ENCODE measurements at regions not wholly inside any gene's neighbourhood (a gene's known extent, or its start where the extent isn't known, plus 50 kb on each side); places are given as distances from the start of the nearest gene placed in this dataset.

- intact Hi-C loops (cut with micrococcal nuclease; ENCODE audit: unreplicated experiment) (no loop called here), in situ Hi-C loops (cut with MboI) (no loop called here)
- Histone ChIP-seq H3K36me3 (ENCODE audit: control insufficient read depth in 2 of 2, insufficient read depth in 2 of 2, low read length in 1 of 2) (no peaks in the 10 kb centered on the region), H3K27me3 (replicated peaks in 1 of 2; ENCODE audit: control insufficient read depth in 2 of 2, insufficient read depth in 2 of 2, low read length in 1 of 2) (no peaks in the 10 kb centered on the region), H3K27ac (ENCODE audit: control insufficient read depth, insufficient read depth) (no peak overlapping the region), H3K4me1 (ENCODE audit: control insufficient read depth, insufficient read depth, low read length) (no peaks in the 10 kb centered on the region), H3K9ac (ENCODE audit: control insufficient read depth, insufficient read depth, low read length) (no peak overlapping the region), H3K4me3 (no peak overlapping the region), H3K4me2 (ENCODE audit: control insufficient read depth, insufficient read depth) (no peak overlapping the region), H3K79me2 (ENCODE audit: control insufficient read depth, insufficient read depth, low read length) (no peaks in the 10 kb centered on the region), H4K20me1 (ENCODE audit: control insufficient read depth, insufficient read depth) (no peaks in the 10 kb centered on the region), H3K9me3 (replicated peaks; ENCODE audit: control insufficient read depth, insufficient read depth, low read length) (no peaks in the 10 kb centered on the region), H2AFZ (ENCODE audit: control insufficient read depth, low read depth, low read length) (no peak overlapping the region)
- SMC1A ChIA-PET (ENCODE audit: uncharacterized antibody, unreplicated experiment) = interaction anchor here (0.7 to 0.9 kb wide), 2 partner anchors 61 to 142 kb away, joined by 3 read pairs; no protein-coding TSS in a partner anchor
- FAIRE-seq (no peak), DNase-seq (ENCODE audit: low read depth, low spot score) (no peak), ATAC-seq (no peak)
- 25% methylated on average over 3 of the region's 3 CpGs for WGBS (ENCODE audit: insufficient coverage, insufficient replicate concordance, low lambda C conversion rate, missing lambda C conversion rate)
- no TSS peak for BruUV-seq (replicated peaks)
- RAD21 ChIA-PET (ENCODE audit: unreplicated experiment) = no interaction called here
- TF ChIP-seq FOS (IDR thresholded peaks at IDR 0.05; ENCODE audit: borderline replicate concordance, extremely low read depth, insufficient read length) (no peak), CREB1 (IDR thresholded peaks at IDR 0.05; ENCODE audit: low read depth) (no peak), POLR2A (IDR thresholded peaks at IDR 0.05; ENCODE audit: low read depth, low read length) (no peak), HSF1 (IDR thresholded peaks at IDR 0.05; ENCODE audit: low read depth, low read length) (no peak), MEF2B (IDR thresholded peaks at IDR 0.05; ENCODE audit: partially characterized antibody, poor library complexity, severe bottlenecking) (no peak), CHD4 (IDR thresholded peaks at IDR 0.05) (no peak)
- CTCF ChIA-PET = no interaction called here
- POLR2A ChIA-PET = no interaction called here
Measured at GRCh38 chr6:80698459-80698858, 592.0 kb downstream of the BCKDHB start.

- Histone ChIP-seq H3K4me3 (no peak overlapping the region), H4K20me1 (ENCODE audit: control insufficient read depth, insufficient read depth) (no peaks in the 10 kb centered on the region), H2AFZ (ENCODE audit: control insufficient read depth, low read depth, low read length) (no peak overlapping the region), H3K9ac (ENCODE audit: control insufficient read depth, insufficient read depth, low read length) (no peak overlapping the region), H3K27me3 (replicated peaks in 1 of 2; ENCODE audit: control insufficient read depth in 2 of 2, insufficient read depth in 2 of 2, low read length in 1 of 2) (no peaks in the 10 kb centered on the region), H3K4me2 (ENCODE audit: control insufficient read depth, insufficient read depth) (no peak overlapping the region), H3K79me2 (ENCODE audit: control insufficient read depth, insufficient read depth, low read length) (no peaks in the 10 kb centered on the region), H3K4me1 (ENCODE audit: control insufficient read depth, insufficient read depth, low read length) (no peaks in the 10 kb centered on the region), H3K9me3 (replicated peaks; ENCODE audit: control insufficient read depth, insufficient read depth, low read length) (no peaks in the 10 kb centered on the region), H3K36me3 (ENCODE audit: control insufficient read depth in 2 of 2, insufficient read depth in 2 of 2, low read length in 1 of 2) (no peaks in the 10 kb centered on the region), H3K27ac (ENCODE audit: control insufficient read depth, insufficient read depth) (no peak overlapping the region)
- intact Hi-C loops (cut with micrococcal nuclease; ENCODE audit: unreplicated experiment) = no loop called here
- POLR2A ChIA-PET = no interaction called here
- ATAC-seq = no peak
- DNase-seq (ENCODE audit: low read depth, low spot score) = no peak
- no peak for TF ChIP-seq IKZF2 (IDR thresholded peaks at IDR 0.05)
- no TSS peak for BruUV-seq (replicated peaks)
- SMC1A ChIA-PET (ENCODE audit: uncharacterized antibody, unreplicated experiment) = interaction anchor here (0.6 kb wide), 1 partner anchor 668 kb away, joined by 4 read pairs; no protein-coding TSS in a partner anchor
- RAD21 ChIA-PET (ENCODE audit: unreplicated experiment) = no interaction called here
- in situ Hi-C loops (cut with MboI) = no loop called here
- no peak for FAIRE-seq
- CTCF ChIA-PET = interaction anchor here (1.9 kb wide), 1 partner anchor 16 kb away, joined by 6 read pairs; no protein-coding TSS in a partner anchor
Measured at GRCh38 chr6:80696268-80696667, 589.8 kb downstream of the BCKDHB start.
